Lower lobe of right lung (tissue), 2 donors: ENCODE measurements at regions not wholly inside any gene's neighbourhood (a gene's known extent, or its start where the extent isn't known, plus 50 kb on each side); places are given as distances from the start of the nearest gene placed in this dataset.

Experiments
- ATAC-seq, 2 donors: fragments of 200-7000 bp; cut with Tn5 transposase; one replicate each; pipeline ENCODE4 v1.9.1; 2020 to 2022; ENCODE audit warnings: mild to moderate bottlenecking in 2 of 2, moderate library complexity in 2 of 2
- DNase-seq: peaks from one replicate; pipeline ENCODE4 v3.0.0-alpha.2; 2020
- H3K27ac ChIP-seq: fragments of 200-600 bp; one replicate; pipeline ENCODE4 v1.8.0; 2022
- H3K27me3 ChIP-seq: fragments of 200-600 bp; one replicate; pipeline ENCODE4 v1.8.0; 2022; ENCODE audit warnings: low read depth
- H3K36me3 ChIP-seq: fragments of 200-600 bp; one replicate; pipeline ENCODE4 v1.8.0; 2022; ENCODE audit warnings: mild to moderate bottlenecking
- H3K4me1 ChIP-seq: fragments of 200-600 bp; one replicate; pipeline ENCODE4 v1.8.0; 2022
- H3K4me3 ChIP-seq: fragments of 200-600 bp; one replicate; pipeline ENCODE4 v1.8.0; 2022; ENCODE audit warnings: mild to moderate bottlenecking
- H3K9me3 ChIP-seq: fragments of 200-600 bp; one replicate; pipeline ENCODE4 v1.8.0; 2022
- intact Hi-C: fragments of 100-400 bp; cut with DNase I; formaldehyde crosslinking; loops from one replicate; pipeline ENCODE4 v1.11.0; 2022
- TF ChIP-seq, protein P1 (sequence below): fragments of 200-600 bp; IDR thresholded peaks from one replicate; pipeline ENCODE4 v1.8.0; 2022; ENCODE audit warnings: antibody characterized with exemption, mild to moderate bottlenecking
- donor health status: DM: no; HTN: yes; CAD: no; lungs with severe emphysema.

DNA sequence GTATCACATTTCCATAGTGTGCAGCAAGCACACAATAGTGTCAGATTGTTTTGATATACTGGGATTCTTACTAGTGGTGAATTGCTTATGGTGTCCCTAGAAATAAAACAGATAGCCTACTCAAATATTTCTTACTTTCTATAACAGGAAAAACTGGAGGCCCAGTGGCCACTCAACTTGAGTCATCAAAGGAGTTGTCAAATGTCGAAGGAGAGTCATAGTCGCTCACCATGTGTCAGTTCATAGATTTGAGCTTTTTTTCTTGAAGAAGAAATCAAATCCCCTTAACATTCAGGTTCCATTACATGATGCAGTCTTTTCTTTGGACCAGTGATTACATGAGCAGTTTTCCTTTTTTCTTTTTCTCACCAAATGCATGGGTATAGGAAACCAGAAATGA is 1271.0 kb downstream of the RAPGEF2 start:
- Histone ChIP-seq H3K9me3 (no peaks in the 10 kb centered on the region), H3K27ac (no peak overlapping the region), H3K36me3 (no peaks in the 10 kb centered on the region), H3K4me3 (no peak overlapping the region), H3K4me1 (no peaks in the 10 kb centered on the region), H3K27me3 (no peaks in the 10 kb centered on the region)
- ATAC-seq (no peak), DNase-seq (no peak)
- TF ChIP-seq, protein P1, sequence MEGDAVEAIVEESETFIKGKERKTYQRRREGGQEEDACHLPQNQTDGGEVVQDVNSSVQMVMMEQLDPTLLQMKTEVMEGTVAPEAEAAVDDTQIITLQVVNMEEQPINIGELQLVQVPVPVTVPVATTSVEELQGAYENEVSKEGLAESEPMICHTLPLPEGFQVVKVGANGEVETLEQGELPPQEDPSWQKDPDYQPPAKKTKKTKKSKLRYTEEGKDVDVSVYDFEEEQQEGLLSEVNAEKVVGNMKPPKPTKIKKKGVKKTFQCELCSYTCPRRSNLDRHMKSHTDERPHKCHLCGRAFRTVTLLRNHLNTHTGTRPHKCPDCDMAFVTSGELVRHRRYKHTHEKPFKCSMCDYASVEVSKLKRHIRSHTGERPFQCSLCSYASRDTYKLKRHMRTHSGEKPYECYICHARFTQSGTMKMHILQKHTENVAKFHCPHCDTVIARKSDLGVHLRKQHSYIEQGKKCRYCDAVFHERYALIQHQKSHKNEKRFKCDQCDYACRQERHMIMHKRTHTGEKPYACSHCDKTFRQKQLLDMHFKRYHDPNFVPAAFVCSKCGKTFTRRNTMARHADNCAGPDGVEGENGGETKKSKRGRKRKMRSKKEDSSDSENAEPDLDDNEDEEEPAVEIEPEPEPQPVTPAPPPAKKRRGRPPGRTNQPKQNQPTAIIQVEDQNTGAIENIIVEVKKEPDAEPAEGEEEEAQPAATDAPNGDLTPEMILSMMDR = no peak
- intact Hi-C loops = no loop called here

- DNase-seq = no peak
- H3K27me3 ChIP-seq = no peaks in the 10 kb centered on the region
- H3K4me1 ChIP-seq = no peaks in the 10 kb centered on the region
- no peak overlapping the region for H3K27ac ChIP-seq
- H3K36me3 ChIP-seq = no peaks in the 10 kb centered on the region
- no peak for ATAC-seq
- H3K4me3 ChIP-seq = no peak overlapping the region
- no peaks in the 10 kb centered on the region for H3K9me3 ChIP-seq
- TF ChIP-seq, protein P1 = no peak
- intact Hi-C loops = no loop called here
Observed at GRCh38 chr4:160375772-160376452, 1273.0 kb downstream of the RAPGEF2 start.

DNA sequence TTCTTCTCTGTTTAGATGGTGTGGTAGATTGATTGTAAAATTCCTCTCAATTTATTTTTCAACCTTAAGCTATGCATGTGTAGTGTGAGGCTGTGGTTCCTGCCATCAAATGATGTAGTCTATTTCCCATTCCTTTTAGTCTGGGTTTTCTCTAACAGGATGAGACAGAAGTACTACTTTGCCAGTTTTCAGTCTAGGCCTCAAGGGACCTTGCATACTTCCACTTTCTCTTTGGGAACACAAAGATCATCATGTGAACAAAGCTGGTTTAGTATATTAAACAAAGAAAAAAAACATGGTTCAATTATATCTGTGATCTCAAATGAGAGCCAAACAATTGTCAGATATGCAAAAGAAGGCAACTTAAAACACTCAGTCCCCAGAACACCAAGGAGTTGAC is 1284.0 kb downstream of the RAPGEF2 start:
- TF ChIP-seq, protein P1 = no peak
- intact Hi-C loops = no loop called here
- H3K9me3 ChIP-seq = peaks cover 4% of the 10 kb centered on the region
- ATAC-seq (no peak), DNase-seq (no peak)
- no peaks in the 10 kb centered on the region for H3K36me3 ChIP-seq
- no peak overlapping the region for H3K27ac ChIP-seq
- no peak overlapping the region for H3K4me3 ChIP-seq
- no peaks in the 10 kb centered on the region for H3K4me1 ChIP-seq
- no peaks in the 10 kb centered on the region for H3K27me3 ChIP-seq

DNA sequence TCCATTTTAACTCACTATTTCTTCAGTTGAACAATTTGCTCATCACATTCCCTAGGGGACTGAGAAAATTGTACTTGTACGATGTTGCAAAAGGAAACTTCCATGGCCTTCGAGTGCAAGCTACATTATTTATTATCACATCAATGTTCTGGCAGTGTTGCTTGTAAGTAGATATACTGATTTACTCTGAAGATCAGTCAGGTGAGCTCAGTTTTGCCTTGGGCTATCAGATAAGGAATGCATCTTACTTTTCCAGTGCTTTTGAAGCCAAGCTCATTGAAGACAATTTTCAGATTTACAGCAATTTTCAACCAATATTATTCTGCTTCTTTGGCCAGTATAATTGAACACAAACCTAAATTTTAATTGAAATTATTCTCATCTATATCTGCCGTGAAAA is 1296.9 kb downstream of the RAPGEF2 start:
- Histone ChIP-seq H3K27ac (no peak overlapping the region), H3K36me3 (no peaks in the 10 kb centered on the region), H3K27me3 (no peaks in the 10 kb centered on the region), H3K9me3 (no peaks in the 10 kb centered on the region), H3K4me1 (no peaks in the 10 kb centered on the region), H3K4me3 (no peak overlapping the region)
- TF ChIP-seq, protein P1 = no peak
- intact Hi-C loops = no loop called here
- ATAC-seq (no peak), DNase-seq (no peak)

DNA sequence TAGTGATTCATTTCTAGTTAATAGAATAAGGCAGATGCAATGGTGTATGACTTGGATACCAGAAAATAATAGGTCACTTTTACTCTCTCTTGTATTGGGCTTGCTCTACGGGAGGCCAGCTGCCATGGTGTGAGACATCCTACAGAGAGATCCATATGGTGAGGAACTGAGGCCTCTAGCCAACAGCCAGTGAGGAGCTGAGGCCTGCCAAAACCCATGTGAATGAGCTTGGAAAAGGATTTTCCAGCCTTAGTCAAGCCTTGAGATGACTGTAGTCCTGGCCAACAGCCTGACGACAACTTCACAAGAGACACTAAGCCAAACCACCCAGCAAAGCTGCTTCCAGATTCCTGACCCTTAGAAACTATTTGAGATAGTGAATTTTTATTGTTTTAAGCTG is 1300.2 kb downstream of the RAPGEF2 start:
- Histone ChIP-seq H3K9me3 (no peaks in the 10 kb centered on the region), H3K27me3 (no peaks in the 10 kb centered on the region), H3K36me3 (no peaks in the 10 kb centered on the region), H3K4me3 (no peak overlapping the region), H3K27ac (no peak overlapping the region), H3K4me1 (no peaks in the 10 kb centered on the region)
- TF ChIP-seq, protein P1 = no peak
- ATAC-seq (no peak), DNase-seq (no peak)
- intact Hi-C loops = no loop called here
